Bone marrow (tissue), 2 donors: ENCODE measurements at regions not wholly inside any gene's neighbourhood (a gene's known extent, or its start where the extent isn't known, plus 50 kb on each side); places are given as distances from the start of the nearest gene placed in this dataset.

Source experiments
- DNase-seq, 2 donors: peaks; one replicate each; lab custom pipeline; 2025; lab: John Stamatoyannopoulos, UW

DNA sequence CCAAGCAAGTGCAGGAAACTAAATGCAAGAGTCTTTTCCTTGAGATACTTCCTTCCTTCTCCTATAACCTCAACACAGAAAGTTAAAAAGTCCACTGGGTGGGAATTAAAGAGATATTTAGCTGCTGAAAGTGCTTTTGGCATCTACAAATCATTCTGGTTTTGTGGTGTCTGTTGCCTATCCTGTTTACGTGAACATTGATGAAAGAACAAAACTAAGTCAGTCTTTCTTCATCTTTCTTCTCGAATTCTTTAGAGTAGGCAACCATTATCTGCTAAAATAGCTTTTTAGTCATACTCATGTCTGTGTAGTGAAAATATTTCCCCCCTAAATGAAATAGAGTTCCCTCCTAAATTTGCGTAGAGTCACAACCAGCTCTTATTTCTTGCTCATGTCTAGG lies 838.6 kb downstream of the GATA3 start:
- no peak for DNase-seq

DNA sequence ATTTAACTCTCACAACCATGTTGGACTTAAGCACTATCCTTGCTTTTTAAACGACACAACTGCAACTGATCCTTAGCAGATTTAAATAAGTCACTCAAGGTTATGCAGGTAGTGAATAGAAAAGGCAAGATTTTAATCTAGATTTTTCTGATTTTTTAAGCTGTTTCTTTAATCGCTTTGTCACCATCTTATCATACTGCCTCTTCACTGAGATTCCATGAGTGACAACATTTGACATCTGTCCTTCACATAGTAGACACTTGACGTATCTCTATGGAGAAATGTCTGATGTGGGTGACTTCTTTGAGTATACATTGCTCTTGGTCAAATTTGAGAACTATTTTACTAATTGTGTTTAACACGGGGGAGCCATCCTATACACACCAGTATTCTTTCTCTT lies 839.7 kb downstream of the GATA3 start:
- no peak for DNase-seq

DNA sequence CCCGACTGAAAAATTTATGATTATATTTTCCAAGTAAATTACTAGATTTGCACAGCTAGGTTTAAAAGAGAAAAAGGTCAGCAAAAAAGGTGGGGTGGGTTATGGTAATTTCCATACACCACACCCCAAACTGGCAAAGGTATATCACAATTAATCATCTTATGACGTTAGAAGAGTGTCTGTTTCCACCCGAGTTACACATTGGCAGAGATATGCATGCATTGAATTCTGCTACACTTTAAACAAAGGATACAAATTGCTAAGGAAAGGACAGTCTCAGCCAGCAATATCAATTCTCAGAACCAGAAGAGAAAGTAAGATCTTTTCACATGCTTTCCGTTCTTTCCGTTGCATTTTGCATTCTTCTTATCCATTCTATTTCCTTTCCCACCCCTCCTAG lies 843.3 kb downstream of the GATA3 start:
- no peak for DNase-seq

DNA sequence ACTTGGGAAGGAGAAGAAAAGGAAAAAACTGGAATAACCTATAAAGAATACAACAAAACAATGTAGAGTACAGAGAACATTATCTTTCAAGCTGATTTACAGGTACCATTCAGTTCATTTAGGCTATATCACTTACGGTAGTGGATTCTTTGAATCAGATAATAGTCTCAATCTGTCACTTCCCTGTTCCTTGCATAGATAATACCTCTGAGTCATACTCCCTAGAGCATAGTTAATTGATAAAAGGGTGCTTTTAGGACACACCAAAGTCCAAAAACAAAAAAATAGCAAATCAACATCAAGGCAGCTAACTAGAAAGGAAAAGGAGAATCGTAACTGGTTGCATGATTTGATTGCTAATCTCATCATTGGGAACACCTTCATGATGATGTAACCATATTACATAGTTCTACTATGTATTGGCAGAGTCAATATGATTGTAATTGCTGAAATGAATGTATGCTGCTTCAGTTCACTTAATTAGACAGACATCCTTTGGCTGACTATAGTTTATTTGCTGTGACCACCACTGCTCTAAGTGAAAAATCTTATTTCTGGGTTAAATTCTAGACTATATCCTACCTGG lies 844.4 kb downstream of the GATA3 start:
- no peak for DNase-seq

DNA sequence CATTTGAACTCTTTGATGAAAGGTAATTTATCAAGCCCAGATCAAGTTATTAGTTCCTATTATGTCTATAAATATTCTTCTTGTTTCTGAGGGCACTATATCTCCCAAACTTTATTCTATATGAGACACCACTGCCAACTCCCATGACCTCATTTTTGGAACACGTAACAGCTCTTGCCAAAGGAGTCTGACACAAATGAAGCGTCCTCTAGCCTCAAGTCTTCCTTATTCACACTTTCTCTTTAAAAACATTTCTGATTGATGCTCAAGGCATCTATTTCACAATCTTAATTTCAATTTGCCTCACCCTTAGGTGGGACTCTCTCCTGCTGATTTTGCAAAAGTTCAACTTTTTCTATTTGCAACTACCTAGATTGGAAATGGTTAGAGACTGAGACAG lies 848.4 kb downstream of the GATA3 start:
- DNase-seq = no peak

DNA sequence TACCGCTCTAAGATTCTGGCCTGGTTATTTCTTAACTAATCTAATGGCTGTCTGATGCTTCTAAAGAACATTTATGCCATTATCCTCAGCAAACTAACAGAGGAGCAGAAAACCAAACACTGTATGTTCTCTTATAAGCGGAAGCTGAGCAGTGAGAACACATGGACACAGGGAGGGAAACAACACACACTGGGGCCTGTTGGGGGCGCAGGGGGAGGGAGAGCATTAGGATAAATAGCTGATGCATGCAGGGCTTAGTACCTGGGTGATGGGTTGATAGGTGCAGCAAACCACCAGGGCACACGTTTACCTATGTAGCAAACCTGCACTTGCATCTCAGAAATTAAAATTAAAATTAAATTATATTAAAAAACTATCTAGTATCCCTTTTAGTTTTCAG lies 853.5 kb downstream of the GATA3 start:
- DNase-seq = no peak

DNA sequence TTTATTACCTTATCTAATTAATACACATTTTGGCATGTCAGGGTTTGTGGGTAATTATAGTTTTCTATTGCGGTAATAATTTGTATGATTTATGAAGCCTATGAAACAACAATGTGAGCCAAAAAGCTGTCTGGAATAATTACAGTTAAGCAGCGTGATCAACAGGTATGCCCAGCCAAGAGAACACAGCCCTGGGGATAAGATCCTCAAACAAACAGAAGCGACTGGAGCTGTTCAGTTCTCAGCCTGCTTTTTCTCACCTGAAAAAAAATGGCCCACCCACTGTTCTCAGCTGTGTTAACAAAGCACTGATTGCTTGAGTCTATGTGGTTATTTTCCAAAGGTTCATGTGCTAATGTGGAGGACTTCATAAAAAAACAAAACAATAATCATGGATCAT lies 855.8 kb downstream of the GATA3 start:
- no peak for DNase-seq

DNA sequence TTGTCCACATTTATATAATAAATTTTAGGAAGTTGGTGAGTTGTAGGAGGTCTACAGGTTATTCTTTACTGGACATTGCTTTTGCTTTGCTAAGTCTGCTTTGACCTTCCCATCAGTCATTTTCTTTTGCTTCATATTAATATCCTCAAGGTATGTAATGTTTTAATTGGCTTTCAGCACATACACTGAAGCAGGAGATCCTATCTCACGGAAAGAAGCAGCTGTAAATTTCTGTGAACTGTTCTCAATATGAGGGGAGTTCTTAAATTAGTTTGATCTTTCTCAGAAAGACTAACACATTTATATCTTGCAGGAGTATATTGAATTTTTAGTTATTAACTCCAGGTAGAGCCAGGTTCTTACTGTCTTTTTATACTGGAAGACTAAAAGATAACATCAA lies 856.5 kb downstream of the GATA3 start:
- DNase-seq = no peak

DNA sequence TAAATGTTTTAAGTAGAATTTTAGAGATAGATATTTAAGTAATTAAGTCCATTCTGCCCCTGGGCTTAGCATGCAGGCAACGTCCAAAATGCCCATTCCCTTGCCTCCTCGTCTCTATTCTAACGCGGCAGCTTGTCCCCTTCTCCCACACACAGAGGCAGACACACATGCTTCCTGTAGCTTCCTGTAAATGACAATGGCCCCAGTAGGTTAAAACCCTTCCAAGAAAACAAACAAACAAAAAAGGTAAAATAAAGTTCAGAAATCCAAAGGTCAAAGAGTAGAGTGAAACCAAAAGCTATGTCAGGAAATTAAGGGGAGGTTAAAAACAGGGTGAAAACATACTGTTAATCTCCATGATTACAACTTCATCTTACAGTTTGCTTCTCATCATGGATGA lies 857.6 kb downstream of the GATA3 start:
- no peak for DNase-seq

DNA sequence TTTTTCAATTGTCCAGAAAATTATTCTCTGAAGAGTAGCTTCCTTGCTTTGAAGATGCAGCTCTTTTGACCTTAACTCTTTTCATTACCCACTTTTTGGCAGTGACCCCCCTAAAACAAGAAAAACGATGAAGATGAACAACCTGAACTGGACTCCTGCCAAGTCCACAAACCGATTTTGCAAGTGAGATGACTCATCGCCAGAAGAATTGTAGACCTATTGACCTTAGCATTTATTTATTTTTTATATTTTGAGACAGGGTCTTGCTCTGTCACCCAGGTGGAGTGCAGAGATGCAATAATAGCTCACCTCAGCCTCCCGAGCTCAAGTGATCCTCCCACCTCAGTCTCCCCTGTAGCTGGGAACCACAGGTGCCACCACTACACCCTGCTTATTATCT lies 859.2 kb downstream of the GATA3 start:
- DNase-seq = no peak

DNA sequence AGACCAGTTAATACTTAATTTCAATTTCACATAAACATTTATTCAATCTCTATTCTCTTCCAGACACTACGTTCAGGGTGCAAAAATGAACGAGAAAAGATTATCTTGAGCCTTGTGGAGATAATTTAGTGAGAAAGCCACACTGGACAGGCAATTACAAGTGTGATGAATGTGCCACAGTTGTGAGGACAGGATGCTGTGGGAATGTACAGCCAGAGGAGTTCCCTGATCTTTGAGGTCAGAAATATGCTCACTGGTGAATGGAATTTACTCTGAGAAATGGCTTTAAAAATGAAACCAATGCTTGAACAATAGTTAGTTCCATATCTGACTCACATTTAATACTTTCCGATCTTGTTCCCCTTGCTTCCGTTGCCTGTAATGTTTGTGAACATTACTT lies 864.8 kb downstream of the GATA3 start:
- no peak for DNase-seq

DNA sequence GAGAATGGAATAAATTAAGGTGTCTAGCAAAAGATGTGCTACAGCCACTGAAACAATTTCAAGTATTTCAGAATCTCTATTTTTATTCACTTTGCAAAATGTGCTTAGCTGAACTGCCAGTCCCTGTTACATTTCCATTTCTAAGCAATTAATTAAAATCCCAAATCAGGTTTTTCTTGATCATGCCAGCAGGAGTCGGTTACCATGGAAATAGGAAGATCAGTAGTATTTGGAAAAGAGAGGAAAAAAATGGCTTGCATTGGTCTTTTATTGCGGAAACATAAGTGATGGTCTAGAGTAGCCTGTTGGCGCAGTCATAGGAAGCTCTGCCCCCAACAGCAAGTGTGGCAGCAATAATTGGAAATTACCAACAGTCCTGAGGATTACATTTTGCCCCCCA lies 867.1 kb downstream of the GATA3 start:
- DNase-seq = no peak

DNA sequence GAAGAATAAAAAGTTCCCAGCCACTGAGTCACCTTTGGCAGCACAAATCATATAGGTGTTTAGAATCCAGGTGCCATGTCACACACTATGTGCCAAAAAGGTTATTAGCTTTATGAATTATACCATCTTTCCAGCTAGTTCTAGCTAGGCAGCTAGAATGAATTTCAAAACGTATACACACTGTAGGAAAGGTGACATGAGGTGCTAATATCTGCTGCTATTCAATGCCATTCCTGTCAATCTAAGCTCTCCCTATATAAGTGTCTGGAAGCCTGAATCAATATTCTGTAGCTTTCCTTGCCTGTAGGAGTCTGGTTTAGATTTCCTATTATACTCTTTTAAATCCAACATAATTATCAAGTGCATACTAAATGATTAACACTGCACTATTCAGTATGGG lies 868.6 kb downstream of the GATA3 start:
- DNase-seq = no peak

DNA sequence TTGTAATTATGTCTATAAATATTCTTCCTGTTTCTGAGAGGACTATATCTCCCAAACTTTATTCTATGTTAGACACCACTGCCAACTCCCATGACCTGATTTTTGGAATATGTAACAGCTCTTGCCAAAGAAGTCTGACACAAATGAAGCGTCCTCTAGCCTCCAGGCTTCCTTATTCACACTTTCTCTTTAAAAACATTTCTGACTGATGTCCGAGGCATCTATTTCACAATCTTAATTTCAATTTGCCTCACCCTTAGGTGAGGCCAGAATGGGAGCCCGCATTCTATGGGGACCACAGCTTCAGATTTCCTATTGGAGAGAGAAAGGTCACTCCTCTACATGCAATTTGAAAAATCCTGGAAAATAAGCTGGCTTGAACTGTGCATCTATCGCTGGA lies 873.2 kb downstream of the GATA3 start:
- DNase-seq = no peak

DNA sequence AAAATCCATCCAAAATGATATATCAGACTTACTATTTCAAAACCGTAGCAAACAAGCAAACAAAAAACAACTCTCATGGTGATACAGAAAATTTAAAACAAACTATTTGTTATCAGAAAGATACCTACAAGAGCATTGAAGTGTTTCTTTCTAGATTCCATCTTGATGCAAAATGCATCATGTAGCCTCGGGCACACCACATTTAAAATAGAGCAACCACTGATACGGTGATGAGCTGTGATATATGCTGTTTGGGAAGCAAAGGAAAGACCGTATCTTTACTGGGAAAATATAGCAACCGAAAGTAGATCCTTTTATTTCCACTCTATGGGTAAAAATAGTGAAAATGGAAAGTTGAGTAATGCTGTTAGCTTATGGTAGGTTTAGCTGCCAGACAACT lies 892.0 kb downstream of the GATA3 start:
- no peak for DNase-seq

DNA sequence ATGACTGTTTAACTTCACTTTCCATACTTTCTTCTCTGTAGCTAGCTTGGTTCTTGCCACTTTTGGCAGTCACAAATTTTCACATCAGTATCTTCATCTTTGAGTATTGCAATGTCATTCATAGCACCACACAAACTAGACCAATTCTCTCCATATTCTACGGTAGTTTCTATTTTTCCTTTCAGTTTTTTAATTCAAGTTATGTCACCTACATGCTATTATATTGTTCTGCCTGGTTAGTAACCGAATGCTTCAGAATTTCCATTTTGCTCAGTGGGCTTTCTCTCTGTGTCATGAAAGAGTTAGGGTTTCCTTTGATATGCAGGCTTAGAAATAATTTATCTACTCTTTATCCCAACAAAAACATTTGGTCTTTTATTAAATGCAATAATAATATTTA lies 896.5 kb downstream of the GATA3 start:
- no peak for DNase-seq

DNA sequence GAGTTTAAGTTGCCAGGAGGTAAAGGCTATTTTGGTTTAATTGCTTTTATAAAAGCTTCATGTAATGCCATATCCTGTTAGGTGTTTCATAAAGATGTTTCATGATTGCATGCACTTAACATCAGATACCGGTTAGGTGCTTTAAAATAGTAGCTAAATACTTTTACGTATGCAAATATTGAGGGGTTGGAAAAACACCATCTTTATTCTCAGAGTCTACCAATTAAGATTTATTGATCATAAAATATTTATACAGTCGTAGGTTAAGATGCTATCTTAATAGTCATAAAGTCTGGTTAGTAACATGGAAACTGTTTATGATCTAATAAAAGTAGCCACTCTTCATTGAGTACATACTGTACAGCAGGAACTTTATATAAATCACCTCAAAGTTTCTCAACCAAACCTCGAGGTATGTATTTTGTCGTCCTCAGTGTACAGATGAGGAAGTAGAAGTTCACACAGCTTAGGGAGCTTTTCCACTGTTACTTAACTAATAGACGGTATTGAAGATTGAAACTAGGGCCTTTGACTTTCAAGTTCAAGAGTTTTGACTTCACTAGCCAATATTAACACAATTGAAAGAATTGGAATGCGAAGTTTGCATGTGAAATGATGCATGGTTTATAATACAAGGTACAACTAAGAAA lies 897.1 kb downstream of the GATA3 start:
- no peak for DNase-seq

DNA sequence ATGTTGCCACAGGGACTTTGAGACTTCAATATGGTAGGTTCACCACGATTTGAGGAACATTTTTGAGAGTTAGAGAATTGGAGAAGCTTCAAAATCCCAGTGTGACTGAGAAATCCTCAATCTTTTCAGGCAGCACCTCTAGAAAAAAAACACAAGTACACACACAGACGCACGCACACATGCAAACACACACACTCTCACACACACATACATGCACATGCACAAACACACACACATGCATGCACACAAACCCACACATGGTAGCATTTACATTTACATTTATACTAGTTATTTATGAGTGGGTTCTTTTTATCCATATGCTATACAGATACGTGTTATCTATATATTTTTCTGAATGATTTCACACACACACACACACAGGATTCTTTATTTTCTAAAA lies 901.9 kb downstream of the GATA3 start:
- no peak for DNase-seq

DNA sequence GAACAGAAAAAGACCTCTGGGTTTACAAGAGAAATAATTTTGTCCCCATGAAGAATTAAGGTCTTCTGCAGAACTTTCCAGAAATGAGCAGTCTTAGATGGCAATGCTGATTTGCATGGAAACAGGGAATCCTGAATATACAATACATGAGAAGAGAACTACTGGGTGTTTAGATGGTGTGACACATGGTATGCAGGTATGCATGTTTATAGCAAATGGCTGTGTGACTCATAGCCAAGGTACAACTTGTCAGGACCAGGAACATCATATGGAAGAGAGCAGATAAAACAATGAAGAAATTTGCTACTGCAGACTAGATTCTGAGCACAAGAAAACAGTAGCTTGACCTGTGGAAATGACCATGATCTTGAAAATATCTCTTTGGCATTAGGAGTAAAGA lies 907.8 kb downstream of the GATA3 start:
- DNase-seq = no peak

DNA sequence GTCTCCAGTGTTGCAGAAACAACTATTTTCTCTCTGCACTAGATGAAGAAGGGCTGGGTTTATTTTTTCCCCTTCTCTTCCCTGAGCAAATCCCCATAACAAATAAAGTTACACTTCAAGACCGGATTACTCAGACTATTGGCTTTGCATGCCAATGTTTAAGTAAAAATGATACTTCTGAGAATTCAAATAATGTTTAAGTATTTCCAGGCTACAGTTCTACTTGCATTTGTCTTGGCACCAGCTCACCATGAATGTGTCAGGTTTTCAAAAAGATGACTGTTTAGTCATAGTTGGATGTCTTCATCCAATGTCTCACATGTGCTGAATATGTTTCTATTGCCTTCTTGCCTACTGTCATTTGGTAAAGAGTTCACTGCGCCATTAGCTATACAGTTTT lies 912.6 kb downstream of the GATA3 start:
- no peak for DNase-seq

DNA sequence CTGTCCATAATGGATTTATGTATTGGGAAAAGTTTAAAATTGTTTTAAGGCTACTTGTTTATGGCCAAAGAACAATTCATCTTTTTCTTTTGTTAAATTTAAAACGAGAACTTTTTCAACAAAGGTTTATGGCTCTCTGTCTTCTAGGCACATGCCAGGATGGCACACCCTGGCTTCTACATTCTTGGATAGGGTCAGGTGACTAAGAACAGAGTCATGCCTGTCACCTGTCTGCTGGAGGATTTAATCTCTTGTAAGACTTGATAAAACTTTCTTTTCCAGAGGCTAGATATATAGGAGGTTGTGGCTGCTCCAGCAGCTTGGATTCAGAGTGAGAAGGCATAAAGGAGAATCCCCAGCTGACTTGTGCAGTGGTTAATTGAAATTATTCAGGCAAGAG lies 915.4 kb downstream of the GATA3 start:
- DNase-seq = no peak

DNA sequence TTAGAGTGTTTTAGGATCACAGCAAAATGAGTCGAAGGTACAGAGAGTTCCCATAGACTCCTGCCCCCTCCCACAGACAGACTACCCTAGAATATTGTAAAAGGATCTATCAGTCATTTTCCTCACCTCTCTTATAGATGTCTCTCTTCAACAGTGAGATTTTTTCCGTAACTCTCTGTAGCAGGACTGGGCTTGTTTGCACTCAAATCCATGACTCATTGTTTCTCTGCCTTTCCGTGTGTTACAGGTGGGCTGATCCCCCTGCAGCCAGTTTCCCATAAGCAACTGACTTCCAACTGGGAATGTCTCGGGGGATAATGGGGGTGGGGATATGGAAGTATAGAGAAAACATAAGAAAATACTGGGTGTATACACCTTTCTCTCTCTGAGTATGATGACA lies 921.0 kb downstream of the GATA3 start:
- DNase-seq = no peak

DNA sequence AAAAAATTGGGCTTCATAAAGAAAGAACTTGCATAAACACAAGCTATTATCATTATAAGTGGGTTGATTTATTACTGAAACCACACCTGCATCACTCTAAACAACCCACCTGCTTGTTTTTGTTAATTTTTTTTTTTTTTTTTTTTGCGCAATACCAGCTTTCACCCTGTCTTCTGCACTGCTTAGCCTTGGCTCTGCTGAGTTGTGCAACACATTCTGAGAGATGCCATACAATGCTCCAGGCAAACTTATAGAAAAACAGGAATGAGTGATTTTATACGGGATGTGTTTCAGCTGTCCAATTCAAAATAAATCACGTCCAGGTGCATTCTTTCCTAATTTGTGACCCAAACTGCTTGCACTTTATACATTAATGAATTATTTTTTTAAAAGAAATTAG lies 923.6 kb downstream of the GATA3 start:
- DNase-seq = no peak

DNA sequence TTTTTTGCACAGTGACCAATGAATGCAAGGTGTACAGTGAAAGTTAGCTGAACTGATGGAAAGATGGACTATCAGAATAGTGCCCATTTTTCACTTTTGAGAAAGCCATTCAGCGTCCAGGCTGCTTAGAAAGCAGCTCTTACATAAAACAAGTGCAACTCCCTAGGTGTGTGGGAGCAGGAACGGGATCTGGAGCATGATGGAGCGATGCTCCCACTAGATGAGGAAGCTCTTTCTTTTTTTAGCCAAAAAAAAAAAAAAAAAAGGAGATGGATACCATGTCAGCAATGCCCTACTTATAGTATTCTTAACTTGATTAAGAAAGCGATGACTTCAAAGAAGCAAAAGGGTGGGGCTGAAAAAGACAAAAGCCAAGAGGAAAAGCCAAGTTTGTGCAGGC lies 925.5 kb downstream of the GATA3 start:
- DNase-seq = no peak

DNA sequence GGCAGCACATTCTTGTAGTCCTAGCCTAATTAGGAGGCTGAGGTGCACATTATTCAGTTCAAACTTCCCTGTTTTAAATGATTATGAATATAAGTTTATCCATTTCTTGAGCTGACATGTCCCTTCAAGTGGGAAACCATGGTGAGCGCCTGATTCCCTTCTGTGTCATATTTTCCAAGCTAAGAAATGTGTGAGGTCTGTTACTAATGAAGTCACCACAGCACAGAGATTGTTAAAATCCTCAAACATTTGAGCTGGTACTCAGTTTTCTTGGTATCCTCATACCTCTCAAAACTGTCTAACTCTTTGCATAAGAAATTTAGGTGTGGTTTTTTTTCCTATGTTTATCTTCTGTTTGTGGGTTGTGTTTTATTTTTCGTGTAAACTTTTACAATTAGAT lies 926.8 kb downstream of the GATA3 start:
- DNase-seq = no peak
